Upper lobe of left lung (tissue), 4 donors: ENCODE measurements at regions not wholly inside any gene's neighbourhood (a gene's known extent, or its start where the extent isn't known, plus 50 kb on each side); places are given as distances from the start of the nearest gene placed in this dataset.

Experiments used
- CTCF ChIP-seq, 6 experiments: fragments of 450-650 bp in 4 of 6; fragments of 200-600 bp in 2 of 6; sonication (generic) in 2 of 6; IDR thresholded peaks; one replicate each; pipeline ENCODE4 v1.5.1; 2016 to 2019; ENCODE audit warnings: antibody characterized with exemption in 6 of 6
- EP300 ChIP-seq, 4 donors: sonication (generic); formaldehyde crosslinking; IDR thresholded peaks; one replicate each; pipeline ENCODE4 v1.5.1; 2017; ENCODE audit warnings: antibody characterized with exemption in 4 of 4, control low read depth in 2 of 4

DNA sequence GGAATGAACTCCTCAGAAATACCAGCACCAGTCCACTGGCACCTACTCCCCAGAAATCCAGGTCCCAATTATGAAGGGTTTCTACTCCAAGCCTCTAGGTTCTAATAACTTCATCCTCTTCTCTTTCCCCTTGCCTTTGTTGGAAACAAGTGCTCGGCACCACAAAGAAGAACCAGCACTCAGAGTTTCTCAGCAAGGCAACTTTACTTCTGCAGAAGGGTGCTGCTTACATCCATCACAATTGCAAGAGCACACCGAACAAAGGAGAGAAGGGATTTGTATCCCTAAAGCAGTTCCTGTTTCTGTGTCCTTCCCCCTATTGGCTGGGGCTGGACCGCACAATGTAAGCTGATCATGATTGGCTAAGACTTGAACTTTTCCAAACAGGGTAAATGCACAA, 74.2 kb upstream of the GNG2 start:
- no peak for TF ChIP-seq CTCF (IDR thresholded peaks at IDR 0.05)
- TF ChIP-seq EP300 (IDR thresholded peaks at IDR 0.05): no peak
